ENCODE measurements at regions not wholly inside any gene's neighbourhood (a gene's known extent, or its start where the extent isn't known, plus 50 kb on each side); places are given as distances from the start of the nearest gene placed in this dataset.
A peak's percentile ranks its signal among the peaks of the same experiment; 100 is the strongest.

GRCh38 chr12:128069359-128069997 lies 197.5 kb upstream of the TMEM132C start:
- Histone ChIP-seq H3F3A (ENCODE audit: insufficient read depth, low read length, poor library complexity, severe bottlenecking) (no peaks in the 10 kb centered on the region), H3K9me3 (ENCODE audit: low read length) (no peaks in the 10 kb centered on the region), H3K27ac (ENCODE audit: low read length) (no peak overlapping the region), H3K79me2 (replicated peaks; ENCODE audit: insufficient read depth, low read length) (no peaks in the 10 kb centered on the region), H3K27me3 (ENCODE audit: insufficient read depth, low read depth, low read length) (no peaks in the 10 kb centered on the region), H3K4me2 (ENCODE audit: low read length) (no peak overlapping the region), H4K20me1 (ENCODE audit: insufficient read depth) (no peaks in the 10 kb centered on the region), H2AFZ (ENCODE audit: low read depth, low read length) (no peak overlapping the region), H3K4me3 (ENCODE audit: low read length) (no peak overlapping the region), H3K9me2 (ENCODE audit: insufficient read depth, low read length) (no peaks in the 10 kb centered on the region), H3K36me3 (ENCODE audit: insufficient read depth, low read length) (no peaks in the 10 kb centered on the region), H3K9ac (ENCODE audit: low read length) (no peak overlapping the region)
- no peak for TF ChIP-seq EZH2 (IDR thresholded peaks at IDR 0.05; ENCODE audit: borderline replicate concordance, insufficient read depth, low read length, poor library complexity, severe bottlenecking)
- TF ChIP-seq TAF1 (IDR thresholded peaks at IDR 0.05; ENCODE audit: low read depth): no peak
- TF ChIP-seq EP300 (conservative IDR thresholded peaks at IDR 0.05; ENCODE audit: poor library complexity, severe bottlenecking): no peak
- peak; percentile 95 for TF ChIP-seq RAD21 (conservative IDR thresholded peaks at IDR 0.05)
- TF ChIP-seq MXI1 (conservative IDR thresholded peaks at IDR 0.05; ENCODE audit: poor library complexity, severe bottlenecking): no peak
- TF ChIP-seq REST (IDR thresholded peaks at IDR 0.05; ENCODE audit: borderline replicate concordance): no peak
- TF ChIP-seq CTCF (IDR thresholded peaks at IDR 0.05; ENCODE audit: poor library complexity, severe bottlenecking): peak; percentile 92
- TF ChIP-seq SMC3 (conservative IDR thresholded peaks at IDR 0.05; ENCODE audit: poor library complexity): peak; percentile 95

GRCh38 chr12:128073937-128074336 lies 193.0 kb upstream of the TMEM132C start:
- no peak overlapping the region for H2AFZ ChIP-seq (ENCODE audit: low read depth, low read length)
- H3K79me2 ChIP-seq (replicated peaks; ENCODE audit: insufficient read depth, low read length): no peaks in the 10 kb centered on the region
- no peak for TF ChIP-seq EP300 (conservative IDR thresholded peaks at IDR 0.05; ENCODE audit: poor library complexity, severe bottlenecking)
- TF ChIP-seq MXI1 (conservative IDR thresholded peaks at IDR 0.05; ENCODE audit: poor library complexity, severe bottlenecking): no peak
- TF ChIP-seq SMC3 (conservative IDR thresholded peaks at IDR 0.05; ENCODE audit: poor library complexity): no peak
- TF ChIP-seq REST (IDR thresholded peaks at IDR 0.05; ENCODE audit: borderline replicate concordance): no peak
- H3K27ac ChIP-seq (ENCODE audit: low read length): no peak overlapping the region
- H3K9me2 ChIP-seq (ENCODE audit: insufficient read depth, low read length): no peaks in the 10 kb centered on the region
- H3K27me3 ChIP-seq (ENCODE audit: insufficient read depth, low read depth, low read length): no peaks in the 10 kb centered on the region
- no peak overlapping the region for H3K4me3 ChIP-seq (ENCODE audit: low read length)
- no peaks in the 10 kb centered on the region for H3F3A ChIP-seq (ENCODE audit: insufficient read depth, low read length, poor library complexity, severe bottlenecking)
- peaks cover 11% of the 10 kb centered on the region for H3K9me3 ChIP-seq (ENCODE audit: low read length)
- no peak overlapping the region for H3K9ac ChIP-seq (ENCODE audit: low read length)
- H4K20me1 ChIP-seq (ENCODE audit: insufficient read depth): no peaks in the 10 kb centered on the region
- no peak overlapping the region for H3K4me2 ChIP-seq (ENCODE audit: low read length)
- no peaks in the 10 kb centered on the region for H3K36me3 ChIP-seq (ENCODE audit: insufficient read depth, low read length)
